GM19035 (cell line): ENCODE measurements at regions not wholly inside any gene's neighbourhood (a gene's known extent, or its start where the extent isn't known, plus 50 kb on each side); places are given as distances from the start of the nearest gene placed in this dataset.
A peak's percentile ranks its signal among the peaks of the same experiment; 100 is the strongest.

Experiments used
- ATAC-seq: cut with Tn5 transposase; IDR thresholded peaks from one replicate; pipeline ENCODE4 v1.9.1; 2021; ENCODE audit not compliant: unreplicated experiment

DNA sequence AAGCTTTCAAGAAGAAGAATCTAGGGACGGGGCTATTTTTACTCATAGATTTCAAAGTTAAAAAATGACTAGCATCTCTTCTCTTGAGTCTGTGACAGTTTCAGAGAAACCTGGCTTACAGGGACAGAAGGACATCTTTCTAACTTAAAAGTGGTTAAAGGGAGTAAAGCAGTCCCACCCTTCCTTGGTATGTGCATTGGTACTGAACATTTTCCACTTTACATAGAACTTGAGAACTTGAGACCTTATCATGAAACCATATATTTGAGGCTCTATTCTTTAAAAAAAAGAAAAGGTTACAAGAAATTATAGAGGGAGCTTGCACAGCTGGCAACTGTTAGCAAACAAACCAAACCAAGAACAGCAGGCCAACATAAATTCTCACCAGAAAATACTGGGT lies 73.4 kb upstream of the GAREM1 start:
- ATAC-seq: no peak

DNA sequence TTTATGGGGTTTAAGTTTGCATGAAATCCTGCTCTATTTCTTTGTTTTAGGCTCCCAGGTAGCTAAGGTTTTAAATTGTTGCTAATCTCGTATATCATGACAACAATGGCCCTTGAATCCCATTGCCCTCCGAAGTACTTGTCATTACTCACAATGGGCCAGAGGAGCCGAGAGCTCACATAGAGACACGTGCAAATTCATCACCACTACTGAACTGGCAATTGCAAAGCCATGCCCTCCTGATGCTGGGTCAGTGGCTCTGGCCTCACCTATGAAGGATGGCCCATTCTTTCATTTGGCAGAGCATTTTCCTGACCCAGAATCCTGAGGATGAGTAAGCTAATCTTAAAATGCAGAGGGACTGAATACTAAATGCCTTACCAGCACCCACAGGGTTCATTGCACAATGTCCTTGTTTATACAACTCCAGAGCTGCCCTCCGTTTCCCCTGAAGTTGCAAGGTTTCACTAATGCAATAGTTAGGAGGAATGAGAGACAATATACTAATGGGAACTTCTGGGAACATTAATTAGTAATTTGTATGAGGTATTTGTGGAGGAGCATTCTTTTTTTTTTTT lies 71.6 kb upstream of the GAREM1 start:
- no peak for ATAC-seq

GRCh38 chr18:32530947-32531651 lies 60.4 kb upstream of the GAREM1 start:
- peak; percentile 86 for ATAC-seq

DNA sequence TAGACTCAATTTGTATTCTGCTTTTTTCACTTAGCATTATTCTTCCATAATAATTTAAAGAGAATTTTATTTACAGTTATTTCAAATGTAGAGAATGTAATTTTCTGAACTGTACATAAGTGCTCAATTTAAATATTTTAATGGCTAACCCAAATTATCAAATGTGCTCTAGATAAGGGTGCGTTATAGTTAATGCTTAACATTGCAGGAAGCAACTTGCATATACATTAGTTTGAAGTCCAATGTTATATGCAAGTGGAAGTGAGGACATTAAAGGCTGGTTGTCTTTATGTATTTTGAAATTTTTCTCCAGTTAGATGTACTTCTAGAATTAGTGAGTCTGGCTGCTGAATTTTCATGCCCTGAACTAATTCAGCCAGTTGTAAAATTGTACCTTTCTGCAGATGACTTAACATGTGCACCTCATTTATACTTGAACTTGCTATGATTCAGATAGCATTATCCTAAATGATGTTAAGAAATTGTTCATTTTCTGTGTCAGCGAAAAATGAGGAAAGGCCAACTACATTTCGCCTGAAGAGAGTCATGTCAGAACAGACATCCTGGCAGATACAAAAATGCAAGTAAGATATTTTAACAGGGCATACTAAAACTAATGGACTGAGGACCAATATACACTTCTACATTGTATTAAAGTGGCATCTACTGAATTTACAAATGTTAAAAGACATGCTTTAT lies 59.2 kb upstream of the GAREM1 start:
- ATAC-seq: no peak

GRCh38 chr18:32520771-32521170 lies 50.1 kb upstream of the GAREM1 start:
- ATAC-seq: no peak
